ENCODE measurements at regions not wholly inside any gene's neighbourhood (a gene's known extent, or its start where the extent isn't known, plus 50 kb on each side); places are given as distances from the start of the nearest gene placed in this dataset.

DNA sequence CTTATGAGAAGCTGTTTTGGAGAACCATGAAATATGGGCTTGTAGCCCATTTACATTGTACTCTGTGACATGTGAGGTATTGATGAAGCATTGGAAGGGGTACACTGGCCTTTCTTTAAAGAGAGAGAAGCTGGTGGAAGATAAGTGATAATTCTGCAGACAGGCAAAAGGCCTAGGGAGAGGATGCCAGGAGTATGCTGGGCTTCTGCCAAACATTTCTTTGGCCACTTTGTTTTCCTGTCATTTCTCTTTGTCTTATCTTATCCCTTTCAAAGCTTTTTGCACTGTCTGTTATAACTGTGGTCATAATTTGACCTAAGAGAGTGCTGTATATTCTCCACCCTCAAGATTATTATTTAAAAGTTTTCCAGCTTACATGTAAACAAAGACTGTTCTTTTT is 109.6 kb upstream of the SEMA6D start:
- no peak for DNase-seq

DNA sequence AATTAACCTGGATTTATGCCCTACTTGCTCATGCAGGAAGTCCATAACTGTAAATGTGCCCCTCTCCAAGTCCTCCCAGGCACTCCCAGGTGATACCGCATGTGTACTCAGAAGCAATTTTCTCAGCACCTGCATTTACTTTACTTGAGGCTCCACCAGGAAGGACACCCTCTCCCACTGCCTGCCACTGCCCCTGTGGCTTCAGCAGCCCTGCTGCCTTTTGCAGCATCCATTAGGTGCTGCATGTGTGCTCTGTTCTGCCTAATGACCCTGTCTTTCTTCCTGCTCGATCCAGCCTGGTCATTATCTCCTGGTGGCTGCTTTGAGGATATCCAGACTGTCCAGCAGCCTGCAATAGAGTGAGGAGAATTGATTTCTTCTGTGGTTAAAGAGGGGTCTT is 107.6 kb upstream of the SEMA6D start:
- DNase-seq: no peak

DNA sequence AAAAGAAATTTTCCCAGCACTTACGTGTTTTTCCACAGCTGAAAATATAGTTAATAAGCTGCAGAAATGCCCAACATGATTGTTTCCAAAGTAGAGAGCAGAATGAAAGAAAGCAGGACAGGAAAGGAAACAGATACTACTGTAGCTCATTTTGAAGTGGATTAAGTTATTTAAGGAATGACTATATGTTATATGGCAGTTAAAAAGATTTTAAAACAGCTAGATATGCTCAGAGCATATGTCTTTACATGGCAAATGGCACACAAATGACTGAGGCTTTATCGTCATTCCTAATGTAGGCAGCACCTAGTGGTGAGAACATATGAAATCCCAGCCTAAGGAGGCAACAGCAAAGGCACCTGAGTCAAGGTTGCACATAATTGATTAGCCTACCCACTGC is 106.6 kb upstream of the SEMA6D start:
- no peak for DNase-seq

DNA sequence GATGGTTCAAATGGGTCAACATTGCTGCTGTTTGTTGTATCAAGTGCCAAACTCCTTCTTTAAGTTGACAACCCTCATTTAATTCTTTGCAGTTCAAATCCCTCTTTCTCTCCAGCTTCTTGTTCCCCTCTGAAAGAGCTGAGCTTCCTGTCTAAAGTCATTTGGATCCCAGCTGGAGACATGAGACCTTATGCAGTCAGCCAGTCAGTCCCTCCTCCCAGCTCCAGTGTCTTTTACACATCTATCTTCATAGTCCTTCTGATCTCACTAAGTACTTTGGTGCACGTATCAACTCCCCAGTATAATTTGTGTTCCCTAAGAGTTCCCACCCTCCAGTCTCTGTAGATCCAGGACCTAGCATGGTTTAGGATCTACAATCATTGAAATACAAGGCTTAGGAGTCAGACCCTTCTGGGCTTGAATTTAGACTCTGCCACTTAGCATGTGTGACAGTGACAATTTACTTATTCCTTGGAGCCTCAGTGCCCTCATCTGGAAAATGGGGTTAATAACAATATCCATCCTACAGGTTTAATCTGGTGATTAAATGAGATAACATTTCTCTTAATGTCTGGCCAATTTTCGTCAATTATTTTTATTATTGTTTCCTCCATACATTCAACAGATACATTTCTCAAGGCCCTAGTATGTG is 102.8 kb upstream of the SEMA6D start:
- DNase-seq: no peak

DNA sequence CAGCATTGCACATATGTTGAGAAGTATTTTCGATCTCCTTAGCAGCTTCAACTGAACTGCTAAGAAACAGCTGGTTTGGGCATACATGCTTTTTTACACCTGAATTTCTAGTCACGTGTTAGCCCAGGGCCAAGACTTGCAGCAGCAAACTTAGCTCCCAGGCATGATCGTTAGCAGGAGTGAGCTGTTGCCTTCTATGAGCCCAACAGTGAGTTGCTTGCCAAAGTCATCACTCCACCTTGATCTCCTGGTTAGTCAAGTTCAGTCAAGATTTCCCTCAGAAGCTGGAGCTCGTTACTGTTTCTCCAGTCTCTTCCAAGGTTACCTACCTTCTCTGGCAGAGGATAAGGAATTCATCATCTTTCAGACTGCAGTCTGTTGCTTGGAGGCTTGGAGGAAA is 100.4 kb upstream of the SEMA6D start:
- DNase-seq: no peak

DNA sequence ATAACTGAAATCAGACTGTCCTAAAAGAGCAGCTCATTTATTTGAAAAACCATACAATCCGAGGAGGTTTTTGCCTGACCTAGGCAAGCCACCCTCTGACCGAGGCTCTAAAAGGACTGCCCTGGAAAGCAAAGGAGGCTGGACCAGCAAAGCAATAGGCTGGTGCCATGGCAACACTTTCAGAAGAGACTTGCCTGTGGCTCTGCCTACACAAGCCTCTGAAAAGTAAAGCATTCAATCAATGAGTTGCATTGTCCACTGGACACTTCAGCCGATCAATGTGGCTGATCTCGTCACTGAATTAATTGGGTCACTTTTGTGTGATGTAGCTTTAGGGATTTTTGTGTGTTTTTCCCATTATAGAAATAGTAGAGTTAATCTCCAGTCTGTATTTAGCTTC is 99.1 kb upstream of the SEMA6D start:
- DNase-seq: no peak

DNA sequence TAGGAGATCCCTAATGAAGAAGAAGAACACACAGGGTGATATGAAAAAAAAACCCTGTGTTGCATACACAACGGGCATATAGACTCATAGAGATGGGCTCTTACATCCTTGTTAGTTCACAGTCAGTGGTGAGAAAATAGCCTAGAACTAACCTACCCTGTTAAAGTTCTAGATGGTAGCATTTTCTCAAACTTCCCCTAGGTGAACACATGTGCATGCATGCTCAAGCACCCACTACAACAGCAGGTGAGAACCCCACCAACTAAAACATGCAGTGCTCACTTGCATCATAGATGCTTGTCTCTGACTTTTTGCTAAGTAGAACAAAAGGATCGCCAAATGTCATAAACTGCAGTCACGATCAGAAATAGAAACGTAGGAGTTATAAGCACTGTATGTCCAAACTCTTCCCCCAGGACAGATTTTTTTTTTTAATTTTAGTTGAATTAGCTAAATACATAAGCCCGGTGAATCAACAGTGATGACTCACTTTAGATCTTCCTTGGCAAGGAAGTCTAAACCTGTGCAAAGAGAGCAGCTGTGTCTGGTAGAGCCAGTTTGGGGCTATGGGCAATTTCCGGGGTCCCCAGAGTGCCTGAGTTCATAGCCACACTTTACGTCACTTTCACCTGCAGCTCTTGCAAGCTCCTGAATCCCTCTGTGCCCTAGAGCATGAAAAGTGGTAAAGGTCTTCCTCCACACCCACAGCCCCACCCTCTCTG is 96.2 kb upstream of the SEMA6D start:
- DNase-seq: no peak

DNA sequence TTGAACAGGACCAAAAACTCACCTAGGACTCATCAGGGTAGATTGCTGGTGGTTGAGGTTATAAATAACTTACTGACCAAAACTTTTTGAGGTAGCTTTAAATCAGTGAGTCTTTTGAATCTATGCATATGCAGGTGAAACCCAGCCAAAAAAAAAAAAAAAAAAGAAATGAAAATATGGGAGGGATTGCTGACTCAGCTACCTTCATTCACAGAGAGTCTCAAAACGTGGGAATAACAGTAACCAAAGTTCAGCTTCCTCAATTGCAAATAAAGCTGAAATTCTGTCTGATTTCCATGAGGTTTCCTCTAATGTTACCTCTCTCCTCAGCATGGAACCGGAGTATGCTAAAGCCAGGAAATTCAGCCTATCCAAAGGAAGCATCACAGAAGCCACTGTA is 95.2 kb upstream of the SEMA6D start:
- no peak for DNase-seq

DNA sequence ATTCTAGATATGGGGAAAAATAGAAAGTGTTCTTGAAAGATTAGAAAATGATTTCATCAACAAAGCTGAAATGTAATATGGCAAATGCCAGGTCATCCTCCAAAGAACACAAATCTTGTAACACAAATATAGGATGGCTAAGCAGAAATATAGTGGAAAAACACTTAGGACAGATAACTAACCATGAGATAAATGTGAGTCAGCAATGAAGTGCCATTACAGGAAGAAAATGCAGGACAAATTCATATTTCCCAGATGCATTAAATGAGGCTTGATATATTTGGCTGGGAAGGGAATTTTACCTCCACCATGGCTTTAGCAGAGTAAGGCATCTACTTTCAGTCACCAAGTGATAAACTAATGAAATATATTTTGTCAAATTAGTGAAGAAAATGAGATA is 92.8 kb upstream of the SEMA6D start:
- DNase-seq: no peak

DNA sequence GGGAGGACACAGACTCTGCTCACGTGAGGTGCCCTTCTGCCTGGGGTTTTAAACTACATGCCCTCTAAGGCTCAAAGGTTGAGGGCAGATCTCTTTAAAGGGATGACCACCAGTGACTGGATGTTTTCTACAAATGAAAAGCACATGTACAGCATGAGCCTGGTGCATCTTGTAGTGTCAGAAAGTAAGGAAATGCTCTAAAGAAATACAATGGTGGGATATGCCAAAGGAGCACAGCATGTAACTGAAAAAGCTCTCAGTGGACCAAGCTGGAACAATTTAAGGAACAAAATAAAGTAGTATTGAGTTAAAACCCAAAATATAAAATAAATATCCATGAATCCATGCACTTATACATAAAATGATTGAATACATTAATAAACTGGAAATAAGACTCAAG is 78.3 kb upstream of the SEMA6D start:
- no peak for DNase-seq

DNA sequence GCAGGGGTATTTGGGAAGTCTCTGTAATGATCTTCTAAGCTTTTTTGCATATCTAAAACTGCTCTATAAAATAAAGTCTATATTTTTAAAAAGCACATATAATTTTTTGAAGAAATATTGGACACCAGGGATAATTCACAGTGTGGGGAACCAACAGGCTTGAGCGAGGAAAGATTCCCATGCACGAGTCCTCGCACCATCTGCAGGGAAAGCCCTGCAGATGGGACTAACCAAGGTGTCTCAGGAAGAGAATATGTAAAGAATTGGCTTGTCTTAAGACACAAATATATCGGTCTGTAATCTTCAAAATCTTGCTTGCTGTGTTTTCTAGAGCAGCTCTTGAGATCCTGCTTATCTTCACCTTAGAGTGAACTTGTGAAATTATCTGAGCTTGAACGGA is 77.2 kb upstream of the SEMA6D start:
- DNase-seq: no peak

DNA sequence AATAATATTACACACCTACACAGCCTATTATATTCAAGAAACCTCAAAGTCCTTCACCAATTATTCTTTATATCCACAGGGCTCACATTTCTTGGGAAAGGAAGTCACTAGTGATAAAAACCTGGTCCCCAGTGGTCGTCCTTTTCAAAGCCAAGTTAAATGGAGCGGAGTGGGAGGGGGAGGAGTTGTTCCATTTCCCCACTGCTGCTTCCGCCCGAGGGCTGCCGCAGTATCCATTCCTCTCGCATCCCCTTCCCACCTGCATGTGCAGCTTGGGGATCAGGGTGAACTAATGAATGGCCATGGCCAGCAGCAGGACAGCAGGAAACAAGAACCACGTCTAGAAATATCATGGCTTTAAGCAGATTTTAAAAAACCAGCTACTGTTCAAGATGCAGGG is 76.4 kb upstream of the SEMA6D start:
- no peak for DNase-seq

DNA sequence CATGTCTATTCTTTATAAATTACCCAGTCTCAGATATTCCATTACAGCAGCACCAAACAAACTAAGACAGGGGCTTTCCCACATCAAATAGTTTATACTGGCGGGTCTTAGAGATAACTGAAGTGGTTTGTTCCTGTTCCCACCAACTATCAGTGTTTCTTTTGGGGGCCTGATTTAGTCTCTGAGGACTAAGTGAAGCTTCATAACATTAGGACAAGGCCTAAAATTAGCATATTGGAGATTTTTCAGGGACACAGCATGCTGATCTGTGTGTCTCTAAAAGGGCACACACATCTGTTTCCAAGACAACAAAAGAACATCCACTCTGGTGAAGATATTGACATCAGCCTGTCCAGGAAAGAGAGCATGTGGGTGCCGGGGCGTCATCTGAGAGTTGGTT is 72.6 kb upstream of the SEMA6D start:
- DNase-seq: no peak

DNA sequence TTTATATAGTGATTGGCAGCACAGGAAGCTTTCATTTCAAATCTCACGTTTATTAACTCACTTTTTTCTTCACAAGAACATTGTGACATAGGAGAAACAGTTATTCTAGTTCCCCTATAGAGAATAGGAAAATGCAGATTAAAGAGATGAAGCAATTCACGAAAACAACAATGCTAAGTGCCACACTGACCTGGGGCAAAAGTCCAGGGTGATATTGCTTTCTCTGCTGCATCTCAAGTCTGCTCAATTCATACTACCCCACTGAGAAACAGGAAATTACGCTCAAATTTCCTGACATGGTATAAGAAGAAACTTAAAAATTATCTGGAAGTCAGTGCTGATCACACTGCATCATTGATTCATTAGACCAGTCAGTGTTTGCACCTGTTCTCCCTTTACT is 66.7 kb upstream of the SEMA6D start:
- DNase-seq: no peak

DNA sequence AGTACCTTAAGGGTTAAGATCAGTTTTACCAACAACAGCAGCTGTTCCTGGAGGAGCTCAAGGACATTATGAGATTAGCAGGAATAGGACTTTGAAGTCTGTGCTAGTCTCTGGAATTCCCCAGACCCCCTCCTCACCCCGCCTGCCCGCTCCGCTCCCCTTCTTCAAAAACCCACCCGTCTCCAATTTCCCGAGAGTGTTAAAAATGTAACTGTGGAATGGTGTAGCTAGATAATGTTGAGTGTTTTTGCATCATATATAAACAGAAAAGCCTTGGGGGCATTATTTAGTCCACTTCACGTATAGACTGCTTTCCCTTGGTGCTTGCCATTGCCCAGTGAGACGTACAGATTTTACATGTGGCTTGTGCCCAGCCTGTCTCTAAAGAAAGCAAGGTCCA is 65.0 kb upstream of the SEMA6D start:
- no peak for DNase-seq

DNA sequence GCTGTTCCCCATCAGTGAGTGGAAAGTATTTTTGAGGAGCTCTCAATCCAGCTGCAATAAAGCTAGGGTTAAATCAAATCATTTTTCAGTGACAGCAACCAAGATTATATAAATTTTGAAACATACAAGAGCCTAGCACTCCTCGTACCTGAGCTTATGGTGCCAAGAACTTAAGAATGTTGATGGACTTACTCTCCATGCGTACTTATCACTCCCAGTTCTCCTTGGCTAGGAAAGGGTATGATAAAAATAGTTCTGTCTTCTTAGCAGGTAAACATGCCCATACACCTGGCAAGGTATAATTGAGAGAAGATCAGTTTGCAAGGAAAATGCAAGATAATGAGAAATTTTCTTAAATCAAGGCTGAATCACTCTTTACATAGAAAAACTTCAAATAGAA is 64.5 kb upstream of the SEMA6D start:
- no peak for DNase-seq

DNA sequence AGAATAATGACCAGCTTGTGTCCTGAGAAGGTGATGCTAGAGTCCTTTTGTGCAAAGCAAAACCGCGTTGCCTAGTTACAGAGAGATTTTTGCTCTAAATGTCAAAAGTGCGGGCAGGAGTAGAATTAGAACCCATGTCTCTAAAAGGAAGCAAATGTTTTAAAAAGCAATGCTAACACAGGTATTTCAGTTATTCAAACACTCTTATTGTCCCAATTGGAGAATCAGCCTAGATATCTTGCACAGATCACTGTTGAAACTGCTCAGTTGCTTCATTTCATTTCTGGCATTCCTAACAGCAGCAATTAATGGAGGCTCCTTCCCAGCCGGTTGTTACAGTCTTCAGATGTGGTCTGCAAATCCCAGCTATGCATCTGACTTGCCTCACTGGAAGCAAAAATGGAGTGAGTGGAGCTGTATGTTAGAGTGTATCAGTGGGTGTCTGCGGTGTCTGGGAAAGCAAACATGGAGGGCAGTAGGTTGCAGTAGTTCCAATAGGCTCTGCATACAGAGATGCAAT is 55.6 kb upstream of the SEMA6D start:
- DNase-seq: no peak

DNA sequence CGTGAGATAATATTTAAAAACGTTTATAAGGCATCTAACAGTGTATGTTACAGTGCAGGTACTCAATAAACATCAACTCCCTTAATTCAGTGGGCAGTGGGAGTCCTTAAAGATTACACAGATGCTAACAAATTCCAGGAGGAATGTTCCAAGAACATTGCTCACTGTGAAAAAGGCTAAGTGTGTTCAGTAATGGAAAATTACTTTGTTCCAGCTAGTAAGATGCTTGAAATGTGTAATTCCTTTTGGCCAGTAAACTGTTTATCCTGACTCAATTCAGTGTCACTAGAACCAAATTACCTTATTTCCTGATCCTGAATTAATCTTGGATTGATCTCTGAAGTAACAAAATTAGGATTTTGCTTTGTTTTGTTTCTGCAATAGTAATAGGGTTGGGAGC is 54.2 kb upstream of the SEMA6D start:
- DNase-seq: no peak
